Ammon's horn (tissue), 1 donor: ENCODE measurements at regions not wholly inside any gene's neighbourhood (a gene's known extent, or its start where the extent isn't known, plus 50 kb on each side); places are given as distances from the start of the nearest gene placed in this dataset.

Source experiments
- DNase-seq: peaks from one replicate; pipeline ENCODE4 v3.0.0-alpha.2; 2016; ENCODE audit warnings: low spot score

GRCh38 chr10:21207852-21208646 is 310.9 kb upstream of the NEBL start:
- no peak for DNase-seq

GRCh38 chr10:21205328-21205727 is 308.2 kb upstream of the NEBL start:
- no peak for DNase-seq

GRCh38 chr10:21203473-21204107 is 306.5 kb upstream of the NEBL start:
- DNase-seq = no peak

GRCh38 chr10:21202776-21203462 is 305.8 kb upstream of the NEBL start:
- no peak for DNase-seq

GRCh38 chr10:21199501-21199900 is 302.4 kb upstream of the NEBL start:
- DNase-seq = no peak

GRCh38 chr10:21197838-21198237 is 300.7 kb upstream of the NEBL start:
- no peak for DNase-seq

GRCh38 chr10:21196822-21197395 is 299.8 kb upstream of the NEBL start:
- no peak for DNase-seq

GRCh38 chr10:21195252-21195651 is 298.1 kb upstream of the NEBL start:
- DNase-seq = no peak

GRCh38 chr10:21194510-21194993 is 297.4 kb upstream of the NEBL start:
- DNase-seq = peak; percentile 29

- DNase-seq = no peak
Observed at GRCh38 chr10:21193196-21193595, 296.1 kb upstream of the NEBL start.

GRCh38 chr10:21191512-21191911 is 294.4 kb upstream of the NEBL start:
- no peak for DNase-seq

GRCh38 chr10:21184984-21185383 is 287.9 kb upstream of the NEBL start:
- DNase-seq = no peak

- DNase-seq = no peak
Observed at GRCh38 chr10:21184216-21184615, 287.1 kb upstream of the NEBL start.

GRCh38 chr10:21183025-21183424 is 285.9 kb upstream of the NEBL start:
- DNase-seq = no peak

GRCh38 chr10:21181451-21181850 is 284.3 kb upstream of the NEBL start:
- DNase-seq = no peak

GRCh38 chr10:21180604-21181003 is 283.5 kb upstream of the NEBL start:
- no peak for DNase-seq

- no peak for DNase-seq
Observed at GRCh38 chr10:21176934-21177480, 279.9 kb upstream of the NEBL start.

GRCh38 chr10:21175797-21176196 is 278.7 kb upstream of the NEBL start:
- DNase-seq = no peak

GRCh38 chr10:21174715-21175495 is 277.8 kb upstream of the NEBL start:
- DNase-seq = no peak

- peak; percentile 63 for DNase-seq
Observed at GRCh38 chr10:21173802-21174714, 276.9 kb upstream of the NEBL start.
